ENCODE measurements at regions not wholly inside any gene's neighbourhood (a gene's known extent, or its start where the extent isn't known, plus 50 kb on each side); places are given as distances from the start of the nearest gene placed in this dataset.

DNA sequence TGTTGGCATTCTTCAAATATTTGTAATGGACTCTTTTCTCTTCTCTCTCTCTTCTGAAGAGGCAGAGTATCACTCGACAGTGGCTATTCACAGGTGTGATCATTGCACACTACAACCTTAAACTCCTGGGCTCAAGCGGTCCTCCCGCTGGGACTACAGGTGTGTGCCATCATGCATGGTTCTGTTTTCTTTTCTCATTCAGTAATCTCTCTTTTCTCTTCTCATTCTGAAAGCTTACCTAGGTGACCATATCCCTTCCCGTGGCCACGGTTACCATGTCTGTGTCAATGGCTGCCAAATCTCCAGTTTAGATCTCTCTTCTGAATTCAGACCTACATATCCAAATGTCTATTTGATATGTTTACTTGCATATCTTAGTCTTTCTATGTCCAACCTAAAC is 96.3 kb downstream of the SOX2 start:
- Mint-ChIP-seq H3K9me3 (ENCODE audit: low read depth) (peaks cover 2% of the 10 kb centered on the region), H3K4me3 (no peak overlapping the region), H3K27me3 (no peaks in the 10 kb centered on the region), H3K36me3 (no peaks in the 10 kb centered on the region), H3K27ac (no peak overlapping the region), H3K4me1 (no peaks in the 10 kb centered on the region)
- CTCF ChIA-PET = no interaction called here
- DNase-seq (no peak), ATAC-seq (no peak)

DNA sequence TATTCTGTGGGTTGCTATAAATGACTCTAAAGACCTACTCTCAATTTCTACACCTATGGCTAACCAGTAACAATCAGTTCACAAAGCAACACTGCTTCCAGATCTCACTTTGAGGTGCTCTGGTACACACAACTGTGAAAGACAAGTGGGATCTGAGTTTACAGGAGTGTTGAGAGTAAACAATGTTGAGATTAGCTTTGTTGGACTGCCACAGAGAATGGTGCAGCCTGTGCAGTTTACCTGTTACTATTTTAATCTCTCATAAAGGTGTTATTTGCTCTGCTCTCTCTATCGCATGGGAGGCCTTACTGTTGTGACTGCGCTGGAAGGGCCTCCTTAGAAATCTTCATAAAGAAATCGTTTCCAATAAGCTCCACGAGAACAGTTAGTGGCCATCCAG is 112.0 kb downstream of the SOX2 start:
- no peak overlapping the region for H3K27ac Mint-ChIP-seq
- H3K4me3 Mint-ChIP-seq = no peak overlapping the region
- DNase-seq = no peak
- H3K9me3 Mint-ChIP-seq (ENCODE audit: low read depth) = peaks cover 5% of the 10 kb centered on the region
- no peaks in the 10 kb centered on the region for H3K36me3 Mint-ChIP-seq
- ATAC-seq = no peak
- CTCF ChIA-PET = no interaction called here
- H3K27me3 Mint-ChIP-seq = no peaks in the 10 kb centered on the region
- H3K4me1 Mint-ChIP-seq = no peaks in the 10 kb centered on the region

DNA sequence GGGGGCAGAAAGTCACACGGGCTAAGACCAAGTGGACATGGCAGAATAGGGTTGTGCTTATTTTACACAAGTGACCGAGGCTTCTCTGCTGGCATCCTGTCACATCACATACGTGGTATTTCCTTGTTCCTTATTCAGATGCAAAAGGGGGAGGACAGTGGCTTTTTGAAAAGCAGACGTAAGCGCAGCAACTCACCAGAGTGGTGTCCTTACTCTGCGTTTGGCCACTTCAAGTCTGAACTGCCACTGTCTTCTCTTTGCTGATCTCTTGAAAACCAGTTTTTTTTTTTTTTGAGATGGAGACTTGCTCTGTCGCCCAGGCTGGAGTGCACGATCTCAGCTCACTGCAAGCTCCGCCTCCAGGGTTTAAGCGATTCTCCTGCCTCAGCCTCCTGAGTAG is 113.2 kb downstream of the SOX2 start:
- Mint-ChIP-seq H3K36me3 (no peaks in the 10 kb centered on the region), H3K27me3 (no peaks in the 10 kb centered on the region), H3K9me3 (ENCODE audit: low read depth) (peaks cover 6% of the 10 kb centered on the region), H3K4me1 (no peaks in the 10 kb centered on the region), H3K27ac (no peak overlapping the region), H3K4me3 (no peak overlapping the region)
- CTCF ChIA-PET = no interaction called here
- DNase-seq (no peak), ATAC-seq (no peak)

DNA sequence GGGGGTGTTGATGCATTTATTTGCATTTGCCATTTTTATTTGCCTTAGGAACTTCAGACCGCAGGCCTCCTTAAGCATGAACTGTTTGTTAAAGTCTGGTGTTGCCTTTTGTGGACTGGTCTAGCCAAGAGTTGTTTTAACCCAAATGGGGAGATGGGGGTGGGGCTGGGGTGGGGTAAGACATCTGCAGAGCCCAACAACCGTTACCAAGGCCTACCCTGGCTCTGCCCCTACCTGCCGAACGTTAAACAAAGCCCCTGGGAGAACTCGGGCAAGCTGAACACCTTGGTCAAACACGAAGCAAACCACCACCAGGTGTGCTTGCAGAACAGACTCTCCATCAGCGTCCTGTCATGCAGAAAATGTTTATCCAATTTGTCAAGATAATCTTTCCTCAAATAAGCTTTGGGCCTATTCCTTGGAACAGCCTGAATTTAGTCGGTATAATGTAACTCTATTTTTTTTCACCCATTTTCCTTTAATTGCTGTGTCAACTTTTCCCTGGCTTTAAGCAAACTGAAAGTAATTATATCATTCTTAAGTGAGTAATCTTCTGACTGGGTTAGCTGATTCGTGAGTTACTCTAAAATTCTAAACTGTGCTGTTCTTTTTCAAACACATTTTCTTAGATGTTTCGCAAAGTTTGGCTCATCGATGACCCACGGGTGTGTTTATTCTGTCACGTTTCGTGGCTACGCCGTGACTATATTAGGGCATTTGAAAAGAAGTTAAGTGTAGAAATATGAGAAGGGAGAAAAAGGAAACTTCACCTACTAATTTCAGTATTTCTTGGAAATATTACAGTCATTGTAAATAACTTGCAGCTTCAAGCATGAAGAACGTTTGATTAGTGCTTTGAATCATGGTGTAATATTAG is 127.6 kb downstream of the SOX2 start:
- CTCF ChIA-PET = no interaction called here
- Mint-ChIP-seq H3K4me1 (no peaks in the 10 kb centered on the region), H3K27me3 (no peaks in the 10 kb centered on the region), H3K36me3 (no peaks in the 10 kb centered on the region), H3K27ac (no peak overlapping the region), H3K4me3 (no peak overlapping the region), H3K9me3 (ENCODE audit: low read depth) (peaks cover 2% of the 10 kb centered on the region)
- ATAC-seq = no peak
- DNase-seq = no peak

DNA sequence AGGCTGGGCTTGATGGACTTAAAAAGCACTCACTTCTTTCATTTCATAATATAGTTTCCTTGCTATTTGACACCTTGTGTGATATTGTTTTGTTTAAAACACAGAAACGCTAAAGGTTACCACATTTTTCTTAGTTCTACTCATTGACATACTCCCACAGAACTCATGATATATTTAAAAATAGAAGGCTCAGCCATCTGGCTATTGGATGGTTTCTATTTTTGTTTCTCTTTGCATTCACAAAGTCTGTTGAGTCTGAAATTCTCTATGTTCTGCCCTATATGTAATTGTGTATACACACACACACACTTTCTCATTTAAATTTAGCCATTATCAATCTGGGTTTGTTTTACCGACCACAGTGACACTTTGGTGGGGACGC is 128.2 kb downstream of the SOX2 start:
- no peaks in the 10 kb centered on the region for H3K36me3 Mint-ChIP-seq
- H3K27ac Mint-ChIP-seq = no peak overlapping the region
- DNase-seq = no peak
- no peaks in the 10 kb centered on the region for H3K27me3 Mint-ChIP-seq
- peaks cover 2% of the 10 kb centered on the region for H3K9me3 Mint-ChIP-seq (ENCODE audit: low read depth)
- no peak overlapping the region for H3K4me3 Mint-ChIP-seq
- no peak for ATAC-seq
- no peaks in the 10 kb centered on the region for H3K4me1 Mint-ChIP-seq
- CTCF ChIA-PET = no interaction called here

DNA sequence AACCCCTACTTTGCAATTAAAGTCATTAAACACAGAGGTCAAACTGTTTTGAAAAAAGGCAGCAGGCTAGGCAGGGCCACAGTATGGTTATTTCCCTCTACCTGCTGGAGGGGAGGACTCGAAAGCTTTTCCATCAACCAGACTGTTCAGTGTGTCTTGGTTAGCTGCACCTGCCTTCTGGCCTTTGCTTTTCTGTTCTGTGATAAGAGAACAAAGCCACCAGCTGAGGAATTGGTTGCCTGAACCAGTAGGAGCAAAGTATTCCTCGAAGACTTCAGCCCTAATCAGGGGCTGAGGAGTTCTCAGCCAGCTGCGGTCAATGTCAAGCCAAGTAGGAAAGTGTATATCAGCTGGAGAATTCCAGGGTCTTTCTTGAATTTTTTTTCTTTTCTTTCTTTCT is 132.5 kb downstream of the SOX2 start:
- H3K4me1 Mint-ChIP-seq = no peaks in the 10 kb centered on the region
- peaks cover 2% of the 10 kb centered on the region for H3K9me3 Mint-ChIP-seq (ENCODE audit: low read depth)
- CTCF ChIA-PET = no interaction called here
- H3K4me3 Mint-ChIP-seq = no peak overlapping the region
- ATAC-seq (no peak), DNase-seq (no peak)
- H3K27ac Mint-ChIP-seq = no peak overlapping the region
- H3K36me3 Mint-ChIP-seq = no peaks in the 10 kb centered on the region
- H3K27me3 Mint-ChIP-seq = no peaks in the 10 kb centered on the region

DNA sequence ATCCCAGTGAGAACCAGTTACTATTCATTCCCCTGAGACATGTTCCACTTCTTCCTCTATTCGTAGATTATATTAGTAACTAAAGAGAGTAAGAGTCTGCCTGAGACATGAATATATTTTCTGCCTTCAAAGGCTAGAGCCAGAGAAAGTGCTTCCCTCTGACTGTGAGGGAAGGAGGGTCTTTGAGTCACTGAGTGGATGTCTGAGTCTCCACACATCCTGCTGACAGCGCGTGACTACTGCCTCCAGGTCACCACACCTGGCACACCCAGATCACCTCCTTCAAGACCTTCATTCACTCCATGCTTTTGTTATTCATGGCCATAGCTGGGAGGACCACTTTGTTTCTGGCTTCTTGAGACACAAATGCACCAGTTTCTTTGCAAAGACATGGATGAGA is 135.6 kb downstream of the SOX2 start:
- no peak overlapping the region for H3K27ac Mint-ChIP-seq
- H3K4me1 Mint-ChIP-seq = no peaks in the 10 kb centered on the region
- H3K9me3 Mint-ChIP-seq (ENCODE audit: low read depth) = peaks cover 2% of the 10 kb centered on the region
- CTCF ChIA-PET = no interaction called here
- no peak overlapping the region for H3K4me3 Mint-ChIP-seq
- DNase-seq (no peak), ATAC-seq (no peak)
- H3K27me3 Mint-ChIP-seq = no peaks in the 10 kb centered on the region
- no peaks in the 10 kb centered on the region for H3K36me3 Mint-ChIP-seq

DNA sequence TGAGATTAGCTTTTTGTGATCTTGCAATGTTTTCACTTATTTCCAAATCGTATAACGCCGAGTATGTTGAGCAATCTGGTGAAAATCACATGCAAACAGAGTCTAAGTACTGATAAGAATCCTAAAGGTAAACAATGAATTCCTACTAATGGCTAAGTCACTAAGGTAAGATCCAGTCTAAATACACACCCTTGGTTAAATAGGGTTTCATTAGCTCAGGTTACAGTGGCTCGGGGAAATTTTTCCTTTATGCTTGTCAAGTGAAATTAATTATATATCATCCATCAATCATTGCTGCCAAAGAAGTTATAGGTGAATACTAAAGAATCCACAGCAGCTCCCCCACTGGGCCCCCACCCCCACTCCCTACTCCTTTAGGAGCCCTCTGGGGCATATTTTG is 139.3 kb downstream of the SOX2 start:
- Mint-ChIP-seq H3K9me3 (ENCODE audit: low read depth) (no peaks in the 10 kb centered on the region), H3K36me3 (no peaks in the 10 kb centered on the region)

DNA sequence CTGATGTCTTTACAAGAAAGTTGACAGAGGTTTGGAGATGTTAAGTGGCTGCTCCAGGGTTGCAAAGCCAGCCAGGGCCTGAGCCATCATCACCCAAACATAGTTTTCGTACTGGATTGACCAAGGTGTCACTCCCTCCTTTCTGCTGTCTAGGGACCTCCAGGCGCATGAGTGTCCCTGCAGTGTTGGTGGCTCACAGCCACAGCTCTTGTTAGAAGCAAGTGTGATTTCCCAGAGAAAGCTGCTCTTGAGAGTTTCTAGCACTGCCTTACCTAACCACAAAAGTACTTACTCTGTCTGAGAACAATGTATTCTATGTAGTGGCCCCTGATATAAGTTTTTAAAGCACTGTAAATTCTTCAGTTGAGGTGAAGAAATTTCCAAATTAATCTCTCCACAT is 144.1 kb downstream of the SOX2 start:
- no peak overlapping the region for H3K27ac Mint-ChIP-seq
- DNase-seq (no peak), ATAC-seq (no peak)
- H3K4me3 Mint-ChIP-seq = no peak overlapping the region
- no peaks in the 10 kb centered on the region for H3K4me1 Mint-ChIP-seq
- CTCF ChIA-PET = no interaction called here
- no peaks in the 10 kb centered on the region for H3K36me3 Mint-ChIP-seq
- H3K9me3 Mint-ChIP-seq (ENCODE audit: low read depth) = no peaks in the 10 kb centered on the region
- no peaks in the 10 kb centered on the region for H3K27me3 Mint-ChIP-seq

More for the DNA sequence above, 139.3 kb downstream of the SOX2 start:
- CTCF ChIA-PET = no interaction called here
- H3K27me3 Mint-ChIP-seq = no peaks in the 10 kb centered on the region
- ATAC-seq (no peak), DNase-seq (no peak)
- no peak overlapping the region for H3K27ac Mint-ChIP-seq
- H3K4me1 Mint-ChIP-seq = no peaks in the 10 kb centered on the region
- no peak overlapping the region for H3K4me3 Mint-ChIP-seq

DNA sequence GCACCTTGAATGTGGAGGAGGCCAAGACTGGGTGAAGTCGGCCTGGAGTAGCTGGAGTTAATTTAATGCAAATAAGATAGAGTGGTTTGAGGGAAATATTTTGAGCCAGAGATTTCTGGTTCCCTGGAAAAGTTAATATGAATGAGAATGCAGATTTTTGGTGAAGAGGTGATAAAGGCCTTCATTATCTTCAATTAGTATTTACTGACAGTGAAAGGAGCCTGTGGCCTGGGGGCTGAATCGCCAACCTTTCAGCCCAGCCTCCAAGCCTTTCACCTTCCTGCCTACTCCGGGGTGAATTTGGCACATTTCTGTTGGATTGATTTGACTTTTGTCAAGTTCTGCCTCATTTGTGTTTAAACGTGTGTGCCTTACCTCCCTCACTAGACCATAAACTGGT is 147.8 kb downstream of the SOX2 start:
- Mint-ChIP-seq H3K27ac (no peak overlapping the region), H3K9me3 (ENCODE audit: low read depth) (no peaks in the 10 kb centered on the region), H3K4me1 (no peaks in the 10 kb centered on the region), H3K36me3 (no peaks in the 10 kb centered on the region), H3K4me3 (no peak overlapping the region), H3K27me3 (no peaks in the 10 kb centered on the region)
- DNase-seq (no peak), ATAC-seq (no peak)
- CTCF ChIA-PET = no interaction called here

DNA sequence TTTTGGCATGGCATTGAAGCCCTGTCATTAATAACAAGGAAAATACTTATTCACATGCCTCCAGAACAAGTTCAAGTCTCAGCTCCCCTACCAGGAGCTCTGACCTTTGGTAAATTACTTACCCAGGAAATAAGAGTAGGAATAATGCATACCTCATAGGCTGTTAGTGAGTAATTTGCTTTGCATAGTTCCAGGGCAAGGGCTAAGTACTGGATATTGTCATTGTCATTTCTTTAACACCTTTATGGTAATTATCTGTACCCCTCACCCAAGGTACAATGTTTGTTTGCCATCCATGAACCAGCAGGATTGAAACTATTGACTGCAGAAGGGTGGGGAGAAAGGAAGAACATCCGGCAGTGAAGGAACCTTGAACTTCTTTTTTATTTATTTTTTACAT is 148.5 kb downstream of the SOX2 start:
- ATAC-seq (no peak), DNase-seq (no peak)
- H3K4me1 Mint-ChIP-seq = no peaks in the 10 kb centered on the region
- CTCF ChIA-PET = no interaction called here
- H3K27ac Mint-ChIP-seq = no peak overlapping the region
- H3K27me3 Mint-ChIP-seq = no peaks in the 10 kb centered on the region
- no peaks in the 10 kb centered on the region for H3K36me3 Mint-ChIP-seq
- no peaks in the 10 kb centered on the region for H3K9me3 Mint-ChIP-seq (ENCODE audit: low read depth)
- H3K4me3 Mint-ChIP-seq = no peak overlapping the region

DNA sequence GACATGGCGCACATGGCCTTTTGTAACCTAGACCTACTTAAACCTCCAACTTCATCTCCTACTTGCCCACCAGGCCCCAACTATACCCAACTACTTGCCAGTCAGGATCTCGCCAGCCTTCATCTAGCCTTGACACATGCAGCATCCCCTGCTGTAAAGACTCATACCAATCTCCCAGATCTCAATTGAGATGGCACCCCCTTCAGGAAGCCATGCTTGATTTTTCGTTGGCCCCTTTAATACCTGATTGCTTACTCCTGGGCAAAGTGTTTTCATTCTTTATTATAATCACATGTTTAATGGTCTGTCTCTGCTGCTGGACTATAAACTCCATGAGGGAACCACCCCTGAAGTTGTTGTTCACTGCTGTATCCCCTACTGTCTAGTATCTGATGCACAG is 150.8 kb downstream of the SOX2 start:
- DNase-seq = no peak
- no peaks in the 10 kb centered on the region for H3K4me1 Mint-ChIP-seq
- ATAC-seq = no peak
- H3K4me3 Mint-ChIP-seq = no peak overlapping the region
- no peaks in the 10 kb centered on the region for H3K27me3 Mint-ChIP-seq
- no peaks in the 10 kb centered on the region for H3K9me3 Mint-ChIP-seq (ENCODE audit: low read depth)
- CTCF ChIA-PET = no interaction called here
- H3K27ac Mint-ChIP-seq = no peak overlapping the region
- no peaks in the 10 kb centered on the region for H3K36me3 Mint-ChIP-seq

DNA sequence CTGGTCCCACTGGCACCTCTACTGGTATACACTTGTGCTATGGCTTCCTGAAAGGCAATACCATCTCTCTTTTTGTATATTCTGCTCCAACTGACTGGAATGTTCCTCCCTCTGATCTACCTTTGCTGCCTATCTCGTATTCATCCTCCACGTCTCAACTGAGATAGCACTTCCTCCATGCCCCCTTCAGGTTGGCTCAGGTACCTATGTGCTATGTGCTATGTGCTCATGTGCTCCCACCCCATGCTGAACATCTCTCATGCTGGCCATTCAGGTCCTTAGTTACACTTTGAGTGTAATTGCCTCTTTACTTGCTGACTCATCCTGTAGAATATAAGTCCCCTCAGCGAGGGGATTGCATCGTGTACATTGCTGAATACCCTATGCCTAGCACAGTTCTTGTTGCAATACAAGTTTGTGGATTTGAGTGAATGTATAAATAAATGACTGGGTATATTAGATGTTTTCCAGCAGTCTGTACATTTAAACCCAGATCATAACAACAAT is 156.9 kb downstream of the SOX2 start:
- no peak overlapping the region for H3K4me3 Mint-ChIP-seq
- no peak overlapping the region for H3K27ac Mint-ChIP-seq
- CTCF ChIA-PET = no interaction called here
- no peaks in the 10 kb centered on the region for H3K36me3 Mint-ChIP-seq
- no peaks in the 10 kb centered on the region for H3K9me3 Mint-ChIP-seq (ENCODE audit: low read depth)
- H3K4me1 Mint-ChIP-seq = no peaks in the 10 kb centered on the region
- H3K27me3 Mint-ChIP-seq = no peaks in the 10 kb centered on the region
- ATAC-seq (no peak), DNase-seq (no peak)

DNA sequence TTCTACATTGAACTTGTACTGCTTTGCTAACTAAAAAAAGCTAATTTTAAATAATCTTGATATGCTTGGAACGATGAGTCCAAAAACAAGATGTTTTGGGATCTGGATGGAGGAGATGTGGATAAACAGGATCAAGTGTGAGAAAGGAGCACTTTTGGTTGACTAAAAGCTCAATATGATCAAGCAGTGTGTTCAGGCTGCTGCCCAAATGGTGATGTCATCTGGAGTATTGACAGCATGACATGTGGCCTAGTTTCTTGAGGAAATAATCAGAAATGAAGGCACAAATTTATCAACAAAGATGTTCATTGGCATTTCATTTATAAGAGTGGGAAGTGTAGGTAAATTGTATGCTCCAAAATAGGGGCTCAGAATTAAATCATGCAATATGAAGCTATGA is 161.2 kb downstream of the SOX2 start:
- ATAC-seq = no peak
- DNase-seq = no peak
- no peak overlapping the region for H3K4me3 Mint-ChIP-seq
- CTCF ChIA-PET = no interaction called here
- H3K36me3 Mint-ChIP-seq = no peaks in the 10 kb centered on the region
- no peaks in the 10 kb centered on the region for H3K9me3 Mint-ChIP-seq (ENCODE audit: low read depth)
- H3K4me1 Mint-ChIP-seq = no peaks in the 10 kb centered on the region
- no peak overlapping the region for H3K27ac Mint-ChIP-seq
- H3K27me3 Mint-ChIP-seq = no peaks in the 10 kb centered on the region

DNA sequence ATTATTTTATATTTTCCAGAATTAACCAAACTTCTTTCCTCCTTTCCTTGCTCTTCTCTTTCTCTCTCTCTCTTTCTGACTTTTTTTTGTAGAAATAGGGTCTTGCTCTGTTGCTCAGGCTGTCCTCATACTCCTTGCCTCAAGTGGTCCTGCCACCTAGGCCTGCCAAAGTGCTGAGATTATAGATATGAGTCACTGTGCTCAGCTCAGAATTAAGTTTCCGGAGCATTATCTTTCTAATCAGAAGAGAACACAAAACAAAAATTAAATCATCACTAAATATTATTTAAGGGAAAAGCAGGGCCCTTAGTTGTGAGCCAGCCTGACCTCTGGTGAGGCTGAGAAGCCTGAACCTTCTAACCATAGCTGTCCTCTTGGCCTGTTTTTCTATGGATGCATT is 168.2 kb downstream of the SOX2 start:
- ATAC-seq (no peak), DNase-seq (no peak)
- Mint-ChIP-seq H3K27me3 (no peaks in the 10 kb centered on the region), H3K27ac (no peak overlapping the region), H3K36me3 (no peaks in the 10 kb centered on the region), H3K4me3 (no peak overlapping the region), H3K4me1 (no peaks in the 10 kb centered on the region), H3K9me3 (ENCODE audit: low read depth) (no peaks in the 10 kb centered on the region)
- CTCF ChIA-PET = no interaction called here
